G401 (cell line): ENCODE measurements at regions not wholly inside any gene's neighbourhood (a gene's known extent, or its start where the extent isn't known, plus 50 kb on each side); places are given as distances from the start of the nearest gene placed in this dataset.

Source experiments
- DNase-seq: peaks from one replicate; pipeline ENCODE4 v3.0.0-alpha.2; 2015; ENCODE audit warnings: low spot score
- in situ Hi-C: cut with HindIII; loops from 2 replicates; pipeline ENCODE4 v1.10.0; 2016; ENCODE audit warnings: low sequenced_read_pairs, mixed read lengths

GRCh38 chr1:2910211-2910610 is 108.7 kb upstream of the TTC34 start:
- DNase-seq = no peak
- in situ Hi-C loops = no loop called here

GRCh38 chr1:2911421-2912178 is 109.7 kb upstream of the ACTRT2 start:
- in situ Hi-C loops = no loop called here
- peak; percentile 26 for DNase-seq

DNA sequence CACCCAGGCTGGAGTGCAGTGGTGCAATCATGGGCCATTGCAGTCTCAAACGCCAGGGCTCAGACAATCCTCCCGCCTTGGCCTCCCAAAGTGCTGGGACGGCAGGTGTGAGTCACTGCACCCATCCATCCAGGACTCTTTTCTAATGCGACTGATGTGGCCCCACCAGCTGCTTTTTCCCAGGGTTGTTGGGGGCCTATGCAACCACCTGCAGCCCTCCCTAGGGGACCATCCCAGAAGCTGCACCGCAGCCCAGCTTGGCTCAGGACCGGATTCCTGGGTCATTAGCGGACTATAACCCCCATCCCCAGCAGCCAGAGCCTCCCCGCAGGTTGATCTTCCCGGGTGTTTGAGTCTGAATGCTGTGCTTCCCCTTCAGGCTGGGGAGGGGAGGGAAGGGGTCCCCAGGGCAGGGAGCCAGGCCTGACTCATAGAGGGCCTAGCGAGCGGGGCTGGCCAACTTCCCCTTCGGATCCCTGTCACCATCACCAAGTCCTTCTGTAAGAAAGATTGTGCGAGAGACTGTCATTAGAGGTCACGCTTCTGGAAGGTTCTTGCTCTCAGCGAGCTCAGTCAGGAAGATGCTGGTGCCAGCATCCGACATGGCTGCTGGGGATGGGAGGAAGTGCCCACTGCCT is 108.7 kb upstream of the ACTRT2 start:
- in situ Hi-C loops = no loop called here

DNA sequence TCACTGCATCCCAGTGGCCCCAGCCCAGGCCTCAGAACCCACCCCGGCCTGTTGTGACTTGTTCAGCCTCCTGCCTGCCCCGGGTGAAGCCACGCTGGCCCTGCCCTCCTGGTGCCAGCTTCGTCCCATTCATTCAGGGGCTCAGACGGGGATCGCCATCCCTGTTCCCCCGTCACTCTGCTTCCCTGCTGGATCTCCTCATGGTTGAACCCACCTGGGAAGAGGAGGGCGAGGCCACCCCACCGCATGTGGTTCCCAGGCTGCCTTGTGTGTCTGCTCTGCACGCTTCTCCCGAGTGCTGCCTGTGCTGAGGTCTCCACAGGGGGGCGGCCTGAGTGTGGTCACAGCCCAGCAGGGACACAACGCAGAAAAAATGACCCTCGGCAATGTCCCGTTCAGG is 108.2 kb upstream of the ACTRT2 start:
- in situ Hi-C loops = no loop called here

More for the DNA sequence above, 108.7 kb upstream of the ACTRT2 start:
- no peak for DNase-seq

DNA sequence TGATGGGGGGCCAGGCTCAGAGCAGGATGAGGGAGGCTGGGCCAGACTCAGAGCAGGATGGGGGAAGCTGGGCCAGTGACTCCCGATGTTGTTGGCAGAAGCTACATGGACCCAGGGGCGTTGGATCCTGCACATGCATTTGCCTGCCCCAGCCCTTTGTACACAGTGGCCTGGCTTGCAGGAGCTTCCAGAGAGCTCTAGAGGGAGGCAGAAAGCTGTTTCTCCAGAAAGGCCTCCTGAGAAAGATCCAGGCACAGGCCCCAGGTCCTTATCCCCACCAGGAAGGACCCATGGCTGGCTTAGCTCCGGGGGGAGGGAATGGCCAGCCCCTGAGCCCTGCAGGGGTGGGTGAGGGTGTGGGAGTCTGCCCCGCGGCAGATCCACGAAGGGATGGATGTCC is 106.6 kb upstream of the ACTRT2 start:
- DNase-seq = no peak
- in situ Hi-C loops = no loop called here

More for the DNA sequence above, 108.2 kb upstream of the ACTRT2 start:
- no peak for DNase-seq

GRCh38 chr1:2916153-2916552 is 105.1 kb upstream of the ACTRT2 start:
- DNase-seq = no peak
- in situ Hi-C loops = no loop called here

GRCh38 chr1:2916706-2917105 is 104.6 kb upstream of the ACTRT2 start:
- DNase-seq = no peak
- in situ Hi-C loops = no loop called here

DNA sequence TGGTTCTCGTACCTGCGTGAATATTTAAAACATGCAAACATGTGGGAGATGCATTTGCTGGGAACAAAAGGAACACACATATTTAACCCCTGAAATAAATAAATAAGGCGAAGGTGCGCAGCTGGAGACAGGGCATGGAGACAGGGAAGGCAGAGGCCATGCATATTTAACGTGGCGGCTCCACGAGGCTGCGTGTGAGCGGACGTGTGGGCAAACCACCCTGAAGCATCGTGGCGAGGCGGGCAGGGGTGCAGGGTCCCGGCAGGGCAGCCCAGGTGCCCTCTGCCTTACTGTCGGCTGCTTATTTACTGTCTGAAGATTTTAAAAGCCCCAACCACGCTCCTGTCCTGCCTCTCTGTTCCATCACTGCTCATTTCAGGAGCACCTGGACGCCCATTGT is 104.0 kb upstream of the ACTRT2 start:
- DNase-seq = no peak
- in situ Hi-C loops = no loop called here

DNA sequence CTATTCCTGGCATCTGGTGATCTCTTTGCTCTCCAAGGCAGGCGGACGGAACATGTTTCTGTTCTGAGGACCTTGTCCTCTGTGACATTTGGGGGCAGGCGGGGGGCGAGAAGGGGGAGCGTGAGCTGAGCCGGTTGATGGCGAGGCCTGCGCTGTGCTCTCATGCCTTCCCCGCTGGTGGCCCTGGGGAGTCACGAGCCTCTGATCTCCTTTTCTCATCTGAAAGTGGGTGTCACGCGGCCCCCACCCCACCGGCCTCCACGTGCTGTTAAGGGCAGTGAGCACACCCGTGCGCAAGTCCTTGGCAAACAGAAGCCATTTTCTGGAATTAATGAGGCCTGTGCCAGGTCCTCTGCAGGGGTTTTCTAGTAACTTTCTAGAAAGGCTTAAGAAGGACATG is 102.8 kb upstream of the ACTRT2 start:
- no peak for DNase-seq
- in situ Hi-C loops = no loop called here

GRCh38 chr1:2919841-2920240 is 101.4 kb upstream of the ACTRT2 start:
- no peak for DNase-seq
- in situ Hi-C loops = no loop called here

GRCh38 chr1:2920421-2921015 is 100.7 kb upstream of the ACTRT2 start:
- in situ Hi-C loops = no loop called here
- no peak for DNase-seq

DNA sequence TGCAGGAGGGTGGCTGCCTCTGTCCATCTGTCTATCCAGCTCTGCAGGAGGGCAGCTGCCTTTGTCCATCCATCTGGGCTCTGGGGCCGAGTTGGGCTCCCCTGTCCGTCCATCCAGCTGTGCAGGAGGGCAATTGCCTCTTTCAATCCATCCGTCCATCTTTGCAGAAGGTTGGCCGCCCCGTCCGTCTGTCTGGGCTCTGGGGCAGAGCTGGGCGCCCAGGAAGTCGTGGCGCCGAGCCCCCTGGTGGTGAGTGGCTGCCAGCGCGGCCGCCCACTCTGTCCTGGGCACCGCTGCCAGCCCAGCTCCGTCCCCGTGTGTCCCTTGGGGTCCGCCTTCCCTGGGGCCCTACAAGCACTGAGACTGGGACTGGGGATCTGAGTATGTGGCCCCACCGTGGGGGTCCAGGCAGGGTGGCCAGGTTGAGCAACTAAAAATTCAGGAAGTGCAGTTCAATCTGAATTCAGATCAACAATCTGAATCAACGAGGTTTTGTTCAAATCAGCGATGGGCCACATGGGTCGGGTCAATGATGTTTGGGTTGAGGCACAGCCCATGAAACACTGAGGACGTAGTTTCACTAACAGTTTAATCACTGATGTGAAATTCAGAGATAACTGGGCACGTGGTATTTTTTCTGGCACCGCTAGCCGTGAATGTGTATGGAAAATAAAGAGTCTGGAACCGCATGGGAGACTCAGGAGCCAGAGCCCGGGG is 99.1 kb upstream of the ACTRT2 start:
- no peak for DNase-seq
- in situ Hi-C loops = no loop called here

DNA sequence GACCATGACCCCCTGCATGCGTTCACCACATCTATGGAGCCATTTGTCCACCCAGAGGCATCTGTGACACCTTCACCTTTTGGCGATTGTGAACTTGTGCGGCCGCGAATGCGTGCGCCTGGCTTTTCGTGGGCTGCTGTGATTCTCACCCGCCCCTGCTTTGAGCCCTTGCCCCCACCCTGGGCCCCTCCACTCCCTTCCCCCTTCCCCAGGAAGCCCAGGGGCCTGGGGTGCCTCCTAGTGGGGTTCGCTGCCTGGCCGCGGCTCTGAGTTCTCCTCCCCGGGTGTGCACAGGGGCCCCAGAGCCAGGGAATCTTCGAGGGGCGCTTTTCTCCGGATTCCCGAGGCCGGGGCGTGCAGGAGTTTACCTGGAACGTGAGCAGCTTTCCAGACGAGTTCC is 97.9 kb upstream of the ACTRT2 start:
- in situ Hi-C loops = no loop called here

DNA sequence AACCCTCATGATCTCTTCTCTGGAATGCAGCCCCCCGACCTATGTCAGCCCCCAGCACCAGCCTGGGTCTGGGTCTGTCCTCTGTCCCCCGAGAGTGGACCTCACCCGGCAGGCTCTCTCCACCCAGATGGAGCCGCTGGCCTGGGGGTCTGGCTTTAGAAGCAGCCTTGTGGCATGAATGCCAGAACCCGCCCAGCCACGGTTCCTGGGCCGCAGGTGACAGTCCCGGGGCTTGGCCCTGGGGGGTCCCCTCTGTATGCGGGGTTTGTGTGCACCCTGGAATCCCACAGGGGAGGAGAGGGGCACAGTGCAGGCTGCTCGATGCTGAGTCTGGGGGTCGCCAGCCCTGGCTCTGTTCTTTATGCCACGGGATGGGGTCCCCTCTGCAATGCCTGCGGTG is 96.0 kb upstream of the ACTRT2 start:
- no peak for DNase-seq
- in situ Hi-C loops = no loop called here

More for the DNA sequence above, 97.9 kb upstream of the ACTRT2 start:
- DNase-seq = no peak

DNA sequence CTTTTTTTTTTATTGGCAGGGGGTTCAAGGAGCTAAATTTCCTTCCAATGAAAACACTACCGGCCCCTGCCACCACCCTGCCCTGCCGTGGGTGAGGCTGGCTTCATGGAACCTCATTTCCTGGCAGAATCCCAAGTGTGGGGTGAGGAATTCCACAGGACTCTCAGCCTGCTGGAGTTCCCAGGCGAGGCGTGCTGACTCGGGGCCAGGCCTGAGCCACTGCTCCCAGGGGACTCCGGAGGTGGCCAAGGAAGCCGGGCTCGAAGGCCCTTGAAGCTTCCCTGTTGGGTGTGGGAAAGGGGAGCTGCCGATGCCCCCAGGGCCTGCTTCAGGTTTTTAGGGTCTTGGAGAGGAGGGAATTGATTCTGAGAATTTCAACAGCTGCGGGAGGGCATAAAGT is 95.3 kb upstream of the ACTRT2 start:
- in situ Hi-C loops = no loop called here
- DNase-seq = no peak

DNA sequence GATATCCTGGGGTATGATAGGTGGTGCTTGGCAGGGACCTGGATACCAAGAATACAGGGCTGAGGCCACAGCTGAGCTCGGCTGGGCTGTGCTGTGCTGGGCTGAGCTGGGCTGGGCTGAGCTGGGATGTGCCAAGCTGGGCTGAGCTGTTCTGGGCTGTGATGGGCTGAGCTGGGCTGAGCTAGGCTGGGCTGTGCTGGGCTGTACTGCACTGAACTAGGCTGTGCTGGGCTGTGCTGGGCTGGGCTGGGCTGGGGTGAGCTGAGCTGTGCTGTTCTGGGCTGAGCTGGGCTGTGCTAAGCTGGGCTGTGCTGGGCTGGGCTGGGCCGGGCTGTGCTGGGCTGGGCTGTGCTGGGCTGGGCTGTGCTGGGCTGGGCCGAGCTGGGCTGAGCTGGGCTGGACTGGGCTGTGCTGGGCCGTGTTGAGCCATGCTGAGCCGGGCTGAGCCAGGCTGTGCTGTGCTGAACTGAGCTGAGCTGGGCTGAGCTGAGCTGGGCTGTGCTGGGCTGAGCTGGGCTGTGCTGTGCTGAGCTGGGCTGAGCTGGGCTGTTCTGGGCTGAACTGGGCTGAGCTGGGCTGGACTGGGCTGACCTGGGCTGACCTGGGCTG is 94.7 kb upstream of the ACTRT2 start:
- in situ Hi-C loops = no loop called here

GRCh38 chr1:2927393-2928360 is 93.6 kb upstream of the ACTRT2 start:
- in situ Hi-C loops = no loop called here
- peak; percentile 45 for DNase-seq

More for the DNA sequence above, 94.7 kb upstream of the ACTRT2 start:
- DNase-seq = no peak
